HG03460 (cell line): ENCODE measurements at regions not wholly inside any gene's neighbourhood (a gene's known extent, or its start where the extent isn't known, plus 50 kb on each side); places are given as distances from the start of the nearest gene placed in this dataset.

Experiments
- ATAC-seq: cut with Tn5 transposase; IDR thresholded peaks from one replicate; pipeline ENCODE4 v1.9.1; 2021; ENCODE audit not compliant: unreplicated experiment

GRCh38 chr5:163770625-163771024, 265.2 kb downstream of the MAT2B start:
- no peak for ATAC-seq

GRCh38 chr5:163772241-163772640, 266.8 kb downstream of the MAT2B start:
- ATAC-seq, result no peak

- ATAC-seq, result no peak
Measured at GRCh38 chr5:163772644-163773043, 267.2 kb downstream of the MAT2B start.

- ATAC-seq, result no peak
Measured at GRCh38 chr5:163773226-163773625, 267.8 kb downstream of the MAT2B start.

- no peak for ATAC-seq
Measured at GRCh38 chr5:163789870-163790269, 284.5 kb downstream of the MAT2B start.

GRCh38 chr5:163790497-163790896, 285.1 kb downstream of the MAT2B start:
- ATAC-seq, result no peak

GRCh38 chr5:163794993-163795392, 289.6 kb downstream of the MAT2B start:
- no peak for ATAC-seq

- no peak for ATAC-seq
Measured at GRCh38 chr5:163807781-163808180, 302.4 kb downstream of the MAT2B start.

GRCh38 chr5:163809473-163809872, 304.1 kb downstream of the MAT2B start:
- ATAC-seq, result no peak

GRCh38 chr5:163813900-163814299, 308.5 kb downstream of the MAT2B start:
- no peak for ATAC-seq

GRCh38 chr5:163815240-163815791, 309.9 kb downstream of the MAT2B start:
- no peak for ATAC-seq

- ATAC-seq, result no peak
Measured at GRCh38 chr5:163821142-163821541, 315.7 kb downstream of the MAT2B start.

- no peak for ATAC-seq
Measured at GRCh38 chr5:163822548-163822947, 317.1 kb downstream of the MAT2B start.

GRCh38 chr5:163825661-163826060, 320.2 kb downstream of the MAT2B start:
- no peak for ATAC-seq

GRCh38 chr5:163826201-163826600, 320.8 kb downstream of the MAT2B start:
- ATAC-seq, result no peak

GRCh38 chr5:163832155-163832554, 326.7 kb downstream of the MAT2B start:
- ATAC-seq, result no peak

GRCh38 chr5:163838738-163839137, 333.3 kb downstream of the MAT2B start:
- no peak for ATAC-seq

GRCh38 chr5:163846512-163846911, 341.1 kb downstream of the MAT2B start:
- no peak for ATAC-seq

- ATAC-seq, result no peak
Measured at GRCh38 chr5:163855754-163856153, 350.3 kb downstream of the MAT2B start.

GRCh38 chr5:163861670-163862069, 356.3 kb downstream of the MAT2B start:
- ATAC-seq, result no peak

GRCh38 chr5:163867324-163867723, 361.9 kb downstream of the MAT2B start:
- ATAC-seq, result no peak

GRCh38 chr5:163867738-163868137, 362.3 kb downstream of the MAT2B start:
- no peak for ATAC-seq

- ATAC-seq, result no peak
Measured at GRCh38 chr5:163869581-163869980, 364.2 kb downstream of the MAT2B start.

- ATAC-seq, result no peak
Measured at GRCh38 chr5:163870441-163870840, 365.0 kb downstream of the MAT2B start.
